ENCODE measurements at regions not wholly inside any gene's neighbourhood (a gene's known extent, or its start where the extent isn't known, plus 50 kb on each side); places are given as distances from the start of the nearest gene placed in this dataset.

- POLR2A ChIA-PET (ENCODE audit: low non-redundant PET) = no interaction called here
- TF ChIP-seq CTCF (conservative IDR thresholded peaks at IDR 0.05; ENCODE audit: low read depth) = no peak
- H3K27ac ChIP-seq = no peak overlapping the region
- DNase-seq (ENCODE audit: low spot score) = no peak
- CTCF ChIA-PET = no interaction called here
These were observed 52.6 kb upstream of the ICA1 start for GRCh38 chr7:8314566-8314965.

GRCh38 chr7:8319115-8319514 is 57.1 kb upstream of the ICA1 start:
- POLR2A ChIA-PET (ENCODE audit: low non-redundant PET) = no interaction called here
- H3K27ac ChIP-seq = no peak overlapping the region
- CTCF ChIA-PET = no interaction called here
- no peak for TF ChIP-seq CTCF (conservative IDR thresholded peaks at IDR 0.05; ENCODE audit: low read depth)
- no peak for DNase-seq (ENCODE audit: low spot score)

- ChIA-PET POLR2A (ENCODE audit: low non-redundant PET) (no interaction called here), CTCF (no interaction called here)
- no peak for TF ChIP-seq CTCF (conservative IDR thresholded peaks at IDR 0.05; ENCODE audit: low read depth)
- DNase-seq (ENCODE audit: low spot score) = no peak
- H3K27ac ChIP-seq = no peak overlapping the region
These were observed 58.2 kb upstream of the ICA1 start for GRCh38 chr7:8320174-8320573.

GRCh38 chr7:8321312-8321711 is 59.3 kb upstream of the ICA1 start:
- H3K27ac ChIP-seq = no peak overlapping the region
- ChIA-PET POLR2A (ENCODE audit: low non-redundant PET) (no interaction called here), CTCF (no interaction called here)
- TF ChIP-seq CTCF (conservative IDR thresholded peaks at IDR 0.05; ENCODE audit: low read depth) = no peak
- DNase-seq (ENCODE audit: low spot score) = no peak

- ChIA-PET CTCF (interaction anchor here (0.8 kb wide), 1 partner anchor 618 kb away, joined by 4 read pairs; no protein-coding TSS in a partner anchor), POLR2A (ENCODE audit: low non-redundant PET) (no interaction called here)
- no peak overlapping the region for H3K27ac ChIP-seq
- TF ChIP-seq CTCF (conservative IDR thresholded peaks at IDR 0.05; ENCODE audit: low read depth) = no peak
- no peak for DNase-seq (ENCODE audit: low spot score)
These were observed 60.7 kb upstream of the ICA1 start for GRCh38 chr7:8322667-8323066.

GRCh38 chr7:8325067-8325466 is 63.1 kb upstream of the ICA1 start:
- POLR2A ChIA-PET (ENCODE audit: low non-redundant PET) = no interaction called here

More at GRCh38 chr7:8325067-8325466, 63.1 kb upstream of the ICA1 start:
- DNase-seq (ENCODE audit: low spot score) = no peak
- CTCF ChIA-PET = no interaction called here
- H3K27ac ChIP-seq = no peak overlapping the region
- no peak for TF ChIP-seq CTCF (conservative IDR thresholded peaks at IDR 0.05; ENCODE audit: low read depth)
